HS-5 (cell line): ENCODE measurements at regions not wholly inside any gene's neighbourhood (a gene's known extent, or its start where the extent isn't known, plus 50 kb on each side); places are given as distances from the start of the nearest gene placed in this dataset.
"Not testable (repeated sequence)": the region's sequence is repeated elsewhere in the genome, so short reads cannot be mapped to it uniquely, and the experiment has no call there.

Experiments used
- DNase-seq: peaks from one replicate; pipeline ENCODE4 v3.0.0-alpha.2; 2012; ENCODE audit warnings: low read depth

DNA sequence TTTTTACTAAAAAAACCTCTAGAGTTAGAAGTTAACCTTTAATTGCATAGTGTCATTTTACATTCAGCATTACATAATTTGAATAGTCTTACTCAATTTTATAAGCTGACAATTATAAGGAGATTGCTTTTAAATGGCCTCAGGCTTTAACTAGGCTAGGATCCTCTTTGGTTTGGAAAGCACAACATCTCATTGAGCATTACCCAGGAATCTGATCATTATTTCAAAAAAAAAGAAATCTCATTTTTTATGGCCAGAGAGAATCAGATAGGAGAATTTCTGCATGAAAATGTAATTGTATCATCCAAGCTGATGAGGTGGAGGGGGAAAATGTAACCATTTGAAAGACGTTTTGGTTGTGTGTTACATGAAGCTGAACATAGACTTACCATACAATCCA lies 324.9 kb upstream of the POT1 start:
- DNase-seq, result no peak

- peak; percentile 16 for DNase-seq
These were observed 324.0 kb upstream of the POT1 start for GRCh38 chr7:125253452-125254190.

DNA sequence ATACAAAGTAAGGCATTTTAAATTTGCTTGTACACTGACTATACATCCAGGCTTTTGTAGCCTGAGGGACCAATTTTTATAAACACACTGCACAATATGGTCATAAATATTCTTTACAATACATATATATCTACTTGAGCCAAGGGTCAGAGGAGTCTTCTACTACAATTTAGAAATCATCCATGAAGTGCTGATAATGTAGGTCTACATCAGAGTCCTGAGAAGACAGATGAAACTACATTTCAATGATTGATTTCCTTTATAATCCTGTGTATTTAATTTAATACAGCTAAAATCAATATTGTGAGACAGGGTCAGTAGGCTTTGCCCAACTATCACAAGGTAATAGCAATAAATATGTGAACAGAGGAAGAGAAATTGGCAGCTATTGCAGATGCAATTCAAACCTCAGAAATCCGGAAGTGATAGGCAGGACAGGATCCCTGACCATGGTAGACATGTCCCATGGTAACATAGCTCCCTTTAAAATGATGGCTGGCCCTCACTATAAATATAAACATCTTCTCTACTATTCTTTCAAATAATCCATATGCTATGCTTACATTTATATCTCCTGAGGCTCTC lies 318.0 kb upstream of the POT1 start:
- no peak for DNase-seq

- no peak for DNase-seq
These were observed 317.1 kb upstream of the POT1 start for GRCh38 chr7:125246706-125247105.

GRCh38 chr7:125241548-125241947 lies 311.9 kb upstream of the POT1 start:
- DNase-seq, result no peak

DNA sequence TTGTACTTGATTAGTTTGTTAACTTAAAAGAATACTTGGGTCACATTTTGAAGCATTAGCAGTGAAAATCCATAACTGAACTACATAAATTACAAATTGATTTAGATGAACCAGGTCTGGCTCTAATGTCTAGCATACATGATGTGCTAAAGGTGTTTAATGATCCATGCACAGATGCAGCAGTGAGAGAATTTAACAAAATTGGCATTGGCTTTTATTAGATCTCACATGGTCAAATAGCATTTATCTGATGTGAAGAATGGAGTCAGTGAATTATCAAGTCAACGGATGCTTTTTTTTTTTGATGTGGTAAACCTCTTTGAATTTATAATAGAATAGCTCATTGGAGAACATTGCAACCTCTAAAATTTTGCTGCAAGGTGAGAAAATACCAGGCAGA lies 293.0 kb upstream of the POT1 start:
- DNase-seq, result no peak

DNA sequence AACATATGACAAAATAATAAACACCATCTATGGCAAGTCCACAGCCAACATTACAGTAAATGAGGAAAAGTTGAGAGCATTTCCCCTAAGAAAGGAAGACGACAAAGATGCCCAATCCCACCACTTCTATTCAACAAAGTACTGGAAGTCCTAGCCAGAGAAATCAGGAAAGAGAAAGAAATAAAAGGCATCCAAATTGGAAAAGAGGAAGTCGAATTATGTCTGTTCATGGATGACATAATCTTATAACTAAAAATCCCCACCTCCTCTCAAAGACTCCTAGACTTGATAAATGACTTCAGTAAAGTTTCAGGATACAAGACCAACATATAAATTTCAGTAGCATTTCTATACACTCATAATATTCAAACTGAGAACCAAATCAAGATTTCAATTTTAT lies 288.5 kb upstream of the POT1 start:
- no peak for DNase-seq

DNA sequence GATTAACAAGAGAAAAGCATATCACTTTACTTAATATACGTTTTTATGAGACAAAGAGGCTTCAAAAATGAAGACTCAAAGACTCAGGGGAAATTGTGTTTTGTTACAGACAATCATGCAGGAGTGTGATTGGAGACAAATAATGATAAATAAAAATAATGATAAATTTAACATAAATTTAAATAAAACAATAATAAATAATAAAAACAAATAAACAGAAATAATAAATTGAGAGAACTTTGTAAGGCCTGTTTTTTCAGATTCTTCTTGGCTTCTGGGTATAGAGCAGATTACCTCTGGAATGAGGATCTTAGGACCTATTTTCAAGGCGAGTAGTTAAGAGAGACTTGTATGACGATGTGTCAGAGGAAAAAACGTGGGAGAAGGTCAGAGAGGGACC lies 271.4 kb upstream of the POT1 start:
- no peak for DNase-seq

DNA sequence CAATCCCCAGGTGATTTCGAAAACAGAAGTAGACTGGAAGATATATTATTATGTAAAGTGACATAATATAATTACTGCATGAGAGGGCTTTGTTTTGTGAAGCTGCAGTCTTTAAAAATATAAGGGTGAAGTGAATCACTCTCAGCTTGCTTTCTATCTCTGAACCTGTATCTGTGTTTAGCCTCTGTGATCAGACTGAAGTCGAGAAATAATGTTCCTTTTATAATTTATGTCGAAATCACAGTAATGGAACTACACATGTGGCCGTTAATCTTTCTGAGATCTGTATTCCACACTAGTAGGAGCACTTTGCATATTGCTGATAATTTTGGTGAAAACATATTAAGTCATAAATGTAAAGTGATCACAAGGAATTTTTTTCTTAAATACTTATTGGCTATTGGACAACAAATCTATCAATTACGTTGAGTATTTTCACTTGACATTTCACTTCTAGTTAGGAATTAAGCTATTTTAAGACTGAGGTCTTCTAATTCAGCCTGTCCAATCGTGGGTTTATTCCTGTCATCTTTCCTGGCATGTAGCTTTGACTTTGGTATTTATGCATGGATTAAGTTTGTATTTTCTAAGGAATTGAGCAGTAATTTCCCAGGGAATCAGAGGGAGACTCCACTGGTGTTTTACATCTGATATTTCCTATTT lies 268.2 kb upstream of the POT1 start:
- no peak for DNase-seq

- peak; percentile 3 for DNase-seq
These were observed 265.5 kb upstream of the POT1 start for GRCh38 chr7:125195156-125195555.

GRCh38 chr7:125193263-125193662 lies 263.6 kb upstream of the POT1 start:
- no peak for DNase-seq

- no peak for DNase-seq
These were observed 255.2 kb upstream of the POT1 start for GRCh38 chr7:125184801-125185200.

GRCh38 chr7:125181569-125182267 lies 252.1 kb upstream of the POT1 start:
- not testable (repeated sequence) for DNase-seq

GRCh38 chr7:125173571-125173970 lies 243.9 kb upstream of the POT1 start:
- no peak for DNase-seq

- DNase-seq, result no peak
These were observed 239.5 kb upstream of the POT1 start for GRCh38 chr7:125169088-125169487.

GRCh38 chr7:125154930-125155329 lies 225.3 kb upstream of the POT1 start:
- no peak for DNase-seq

- DNase-seq, result no peak
These were observed 219.5 kb upstream of the POT1 start for GRCh38 chr7:125149151-125149550.

DNA sequence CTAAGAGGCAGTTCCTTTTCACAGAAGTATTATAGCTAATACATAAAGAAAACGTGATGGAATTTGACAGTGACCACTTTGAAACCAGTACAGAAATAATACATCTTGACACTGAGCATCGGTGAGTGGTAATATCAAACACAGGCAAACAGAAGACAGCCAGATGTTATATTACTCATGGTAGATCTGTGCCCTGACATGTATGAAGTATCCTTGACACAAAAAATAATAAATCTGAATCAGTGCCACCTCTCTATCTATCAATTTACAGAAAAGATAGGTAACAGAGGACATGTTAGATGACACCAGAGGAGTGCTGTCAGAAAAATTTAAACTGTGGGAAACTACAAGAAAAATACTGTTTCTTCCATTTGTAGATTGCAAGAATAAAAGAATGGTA lies 217.4 kb upstream of the POT1 start:
- no peak for DNase-seq

DNA sequence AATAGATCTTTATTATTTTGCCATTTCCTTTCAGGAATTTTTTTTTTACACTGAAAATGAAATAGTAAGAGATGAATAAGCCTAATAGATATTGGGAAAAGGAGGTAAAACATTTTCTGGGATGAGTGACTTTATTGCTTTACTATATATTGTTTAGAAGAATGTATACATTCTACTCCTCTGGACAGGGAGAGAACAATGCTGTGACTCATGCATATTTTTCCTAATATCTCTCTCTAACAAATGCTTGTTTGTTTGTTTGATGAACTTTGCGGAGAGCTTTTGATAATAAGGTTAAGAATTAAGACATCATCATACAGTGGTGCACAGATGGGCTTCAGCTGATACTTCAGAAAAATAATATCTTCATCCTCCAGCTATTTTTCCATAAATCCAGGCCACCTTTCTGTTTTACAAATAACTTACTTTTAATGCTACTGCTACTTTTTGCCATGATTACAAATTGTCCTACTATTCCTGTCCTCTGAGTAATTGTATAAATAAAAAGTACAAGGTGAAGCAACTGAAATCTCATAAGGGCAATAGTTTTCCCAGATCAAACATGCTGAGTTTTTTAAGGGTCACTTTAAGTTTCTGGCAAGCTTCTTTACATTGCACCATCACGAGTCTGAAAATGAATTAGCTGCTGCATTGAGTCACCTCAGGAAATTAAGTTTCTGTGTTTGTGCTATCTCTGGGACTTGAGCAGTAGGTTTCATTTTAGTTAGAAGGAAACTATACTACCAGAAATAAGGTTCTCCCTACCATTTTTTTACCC lies 207.3 kb upstream of the POT1 start:
- peak; percentile 25 for DNase-seq

DNA sequence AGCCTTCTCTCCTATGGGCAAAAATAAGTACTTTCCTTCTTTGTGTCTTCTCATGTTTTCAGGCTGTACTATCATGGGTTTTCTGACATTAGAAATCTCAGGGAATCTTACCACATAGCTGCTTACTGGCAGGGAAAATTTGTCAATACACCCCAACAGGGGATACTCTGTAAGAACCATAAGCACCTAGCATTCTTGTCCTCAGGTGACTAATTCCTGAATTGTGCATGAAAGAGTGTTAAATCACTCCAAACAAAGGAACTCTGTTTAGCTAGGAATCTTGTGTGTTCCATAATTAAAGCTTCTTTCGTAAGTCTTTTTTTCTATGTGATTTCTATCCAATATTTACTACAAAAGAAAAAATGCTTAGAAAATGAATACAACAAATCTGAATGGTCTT lies 206.7 kb upstream of the POT1 start:
- no peak for DNase-seq

- DNase-seq, result no peak
These were observed 200.5 kb upstream of the POT1 start for GRCh38 chr7:125130173-125130572.

- no peak for DNase-seq
These were observed 197.7 kb upstream of the POT1 start for GRCh38 chr7:125127304-125127703.
